ENCODE measurements at regions not wholly inside any gene's neighbourhood (a gene's known extent, or its start where the extent isn't known, plus 50 kb on each side); places are given as distances from the start of the nearest gene placed in this dataset.

- no peak overlapping the region for H2BK20ac ChIP-seq (ENCODE audit: low read depth, low read length)
- POLR2A ChIA-PET (ENCODE audit: unreplicated experiment): interaction anchor here (0.6 kb wide), 1 partner anchor 10 kb away, joined by 4 read pairs; no protein-coding TSS in a partner anchor
- no peak overlapping the region for H3K18ac ChIP-seq (ENCODE audit: low read depth, low read length)
- H3K9ac ChIP-seq (ENCODE audit: low read depth, low read length): no peak overlapping the region
- H3K4me1 ChIP-seq (ENCODE audit: control insufficient read depth, insufficient read depth, low read length): no peaks in the 10 kb centered on the region
- H3K9me1 ChIP-seq (ENCODE audit: insufficient read depth, low read length): no peaks in the 10 kb centered on the region
- no peaks in the 10 kb centered on the region for H3K79me1 ChIP-seq (ENCODE audit: low read depth in 1 of 2, low read length in 2 of 2)
- H3K36me3 ChIP-seq (ENCODE audit: control insufficient read depth, insufficient read depth, low read length): no peaks in the 10 kb centered on the region
- H2BK5ac ChIP-seq (ENCODE audit: low read depth, low read length, poor library complexity, severe bottlenecking): no peak overlapping the region
- no peak overlapping the region for H3K23ac ChIP-seq (ENCODE audit: low read depth, low read length)
- CTCF ChIA-PET: interaction anchor here (0.8 to 1.8 kb wide), 2 partner anchors 14 to 15 kb away, joined by 3 read pairs; no protein-coding TSS in a partner anchor
- WGBS, 2 experiments (ENCODE audit: extremely low coverage in 2 of 2, insufficient read length in 1 of 2): no CpG with 5 or more reads among the region's 3 CpGs
- no peak overlapping the region for H2BK15ac ChIP-seq (ENCODE audit: low read depth, low read length)
- H2AK5ac ChIP-seq (ENCODE audit: low read depth, low read length): no peak overlapping the region
- dilution Hi-C loops (cut with HindIII; ENCODE audit: low sequenced_read_pairs, unreplicated experiment): no loop called here
- no peak overlapping the region for H2AK9ac ChIP-seq (replicated peaks; ENCODE audit: low read depth, low read length, poor library complexity)
- in situ Hi-C loops (cut with MboI; ENCODE audit: low sequenced_read_pairs): no loop called here
- H4K8ac ChIP-seq (ENCODE audit: low read depth in 2 of 2, low read length in 2 of 2): no peak overlapping the region
- H3K4me3 ChIP-seq (ENCODE audit: insufficient read depth, low read depth, low read length): no peak overlapping the region
- no peak overlapping the region for H3K56ac ChIP-seq (ENCODE audit: extremely low read depth, insufficient read depth, low read length)
- no peak overlapping the region for H2AFZ ChIP-seq (replicated peaks; ENCODE audit: low read length, poor library complexity)
- H3K14ac ChIP-seq (replicated peaks; ENCODE audit: low read depth, low read length): no peak overlapping the region
- TF ChIP-seq RCOR1 (IDR thresholded peaks at IDR 0.05; ENCODE audit: insufficient replicate concordance, low read length): no peak
- TF ChIP-seq CEBPB (IDR thresholded peaks at IDR 0.05; ENCODE audit: low read depth, low read length): no peak
- no peak for TF ChIP-seq FOS (IDR thresholded peaks at IDR 0.05; ENCODE audit: low read depth, low read length)
- TF ChIP-seq MAZ (IDR thresholded peaks at IDR 0.05; ENCODE audit: borderline replicate concordance, low read depth, low read length): no peak
- no peak for TF ChIP-seq RAD21 (IDR thresholded peaks at IDR 0.05; ENCODE audit: low read length)
- TF ChIP-seq ELK1 (IDR thresholded peaks at IDR 0.05; ENCODE audit: borderline replicate concordance, low read depth, low read length): no peak
- H3K4ac ChIP-seq (ENCODE audit: low read depth, low read length): no peak overlapping the region
- BruUV-seq (replicated peaks): no TSS peak
- H3K4me2 ChIP-seq (ENCODE audit: low read depth, low read length): no peak overlapping the region
- peaks cover 2% of the 10 kb centered on the region; the same call in 1 of the 2 replicates for H3K9me3 ChIP-seq (ENCODE audit: control insufficient read depth, insufficient read depth, low read length)
- H3K27ac ChIP-seq (ENCODE audit: insufficient read depth, low read length): no peak overlapping the region
- no peak overlapping the region for H2BK120ac ChIP-seq (ENCODE audit: low read depth, low read length)
- ATAC-seq (ENCODE audit: low read depth): no peak
- H4K5ac ChIP-seq (ENCODE audit: low read depth, low read length): no peak overlapping the region
- no peak overlapping the region for H4K91ac ChIP-seq (ENCODE audit: insufficient read depth, low read depth, low read length)
- intact Hi-C loops (cut with micrococcal nuclease): no loop called here
- peaks cover 15% of the 10 kb centered on the region for H3K27me3 ChIP-seq (ENCODE audit: control insufficient read depth, insufficient read depth, low read length)
- no peaks in the 10 kb centered on the region for H4K20me1 ChIP-seq (ENCODE audit: insufficient read depth, low read length)
- DNase-seq: no peak
Observed at GRCh38 chr14:22149058-22149457, 440.0 kb downstream of the DAD1 start.

All from IMR-90 (cell line).